ENCODE measurements at regions not wholly inside any gene's neighbourhood (a gene's known extent, or its start where the extent isn't known, plus 50 kb on each side); places are given as distances from the start of the nearest gene placed in this dataset.

DNA sequence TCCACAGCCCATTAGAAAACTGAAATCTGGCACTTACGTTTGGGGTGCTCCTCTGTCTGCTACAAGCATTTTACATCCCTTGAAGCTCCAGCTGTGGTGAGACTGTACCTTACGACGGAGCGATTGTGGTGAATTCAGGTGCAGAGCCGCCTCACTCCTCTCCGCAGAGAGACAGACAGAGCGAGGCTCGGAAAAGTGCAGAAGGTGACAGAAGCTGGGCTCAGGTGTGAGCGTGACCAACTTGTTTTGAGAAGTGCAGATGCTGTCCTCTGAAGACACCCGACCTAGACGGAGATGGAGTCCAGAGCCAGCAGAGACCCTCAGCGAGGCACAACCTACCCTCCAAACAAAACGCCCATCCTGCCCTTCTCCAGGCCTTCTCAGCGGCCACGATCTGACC, 196.5 kb downstream of the MED10 start:
- DNase-seq (ENCODE audit: low spot score), result no peak
- no peak for TF ChIP-seq CTCF (conservative IDR thresholded peaks at IDR 0.05; ENCODE audit: low read depth)
- ChIA-PET CTCF (no interaction called here), POLR2A (ENCODE audit: low non-redundant PET) (no interaction called here)
- no peak overlapping the region for H3K27ac ChIP-seq

GRCh38 chr5:6181147-6181729, 197.1 kb downstream of the MED10 start:
- no peak for TF ChIP-seq CTCF (conservative IDR thresholded peaks at IDR 0.05; ENCODE audit: low read depth)
- POLR2A ChIA-PET (ENCODE audit: low non-redundant PET), result no interaction called here
- CTCF ChIA-PET, result no interaction called here
- no peak overlapping the region for H3K27ac ChIP-seq
- no peak for DNase-seq (ENCODE audit: low spot score)

- TF ChIP-seq CTCF (conservative IDR thresholded peaks at IDR 0.05; ENCODE audit: low read depth), result no peak
- ChIA-PET CTCF (no interaction called here), POLR2A (ENCODE audit: low non-redundant PET) (no interaction called here)
Observed at GRCh38 chr5:6180231-6180872, 198.0 kb downstream of the MED10 start.

GRCh38 chr5:6178846-6179532, 199.4 kb downstream of the MED10 start:
- no peak for TF ChIP-seq CTCF (conservative IDR thresholded peaks at IDR 0.05; ENCODE audit: low read depth)
- CTCF ChIA-PET, result no interaction called here
- no peak overlapping the region for H3K27ac ChIP-seq
- DNase-seq (ENCODE audit: low spot score), result no peak
- POLR2A ChIA-PET (ENCODE audit: low non-redundant PET), result no interaction called here

More at GRCh38 chr5:6180231-6180872, 198.0 kb downstream of the MED10 start:
- H3K27ac ChIP-seq, result no peak overlapping the region
- no peak for DNase-seq (ENCODE audit: low spot score)

- POLR2A ChIA-PET (ENCODE audit: low non-redundant PET), result no interaction called here
- CTCF ChIA-PET, result no interaction called here
- TF ChIP-seq CTCF (conservative IDR thresholded peaks at IDR 0.05; ENCODE audit: low read depth), result no peak
- H3K27ac ChIP-seq, result no peak overlapping the region
- no peak for DNase-seq (ENCODE audit: low spot score)
Observed at GRCh38 chr5:6177926-6178325, 200.4 kb downstream of the MED10 start.

GRCh38 chr5:6176102-6176693, 202.1 kb downstream of the MED10 start:
- no peak for TF ChIP-seq CTCF (conservative IDR thresholded peaks at IDR 0.05; ENCODE audit: low read depth)
- POLR2A ChIA-PET (ENCODE audit: low non-redundant PET), result no interaction called here

More at GRCh38 chr5:6176102-6176693, 202.1 kb downstream of the MED10 start:
- DNase-seq (ENCODE audit: low spot score), result no peak
- CTCF ChIA-PET, result interaction anchor here (0.6 kb wide), 1 partner anchor 137 kb away, joined by 3 read pairs; no protein-coding TSS in a partner anchor
- no peak overlapping the region for H3K27ac ChIP-seq
